ENCODE measurements at regions not wholly inside any gene's neighbourhood (a gene's known extent, or its start where the extent isn't known, plus 50 kb on each side); places are given as distances from the start of the nearest gene placed in this dataset.

- no peak for TF ChIP-seq CTCF (conservative IDR thresholded peaks at IDR 0.05)
- H3K27ac ChIP-seq, result no peak overlapping the region
These were observed 154.0 kb upstream of the ELAC2 start for GRCh38 chr17:13171790-13172189.

- H3K27ac ChIP-seq, result no peak overlapping the region
- TF ChIP-seq CTCF (conservative IDR thresholded peaks at IDR 0.05), result no peak
These were observed 144.5 kb upstream of the ELAC2 start for GRCh38 chr17:13162361-13162760.

- H3K27ac ChIP-seq, result no peak overlapping the region
- no peak for TF ChIP-seq CTCF (conservative IDR thresholded peaks at IDR 0.05)
These were observed 143.0 kb upstream of the ELAC2 start for GRCh38 chr17:13160790-13161189.

DNA sequence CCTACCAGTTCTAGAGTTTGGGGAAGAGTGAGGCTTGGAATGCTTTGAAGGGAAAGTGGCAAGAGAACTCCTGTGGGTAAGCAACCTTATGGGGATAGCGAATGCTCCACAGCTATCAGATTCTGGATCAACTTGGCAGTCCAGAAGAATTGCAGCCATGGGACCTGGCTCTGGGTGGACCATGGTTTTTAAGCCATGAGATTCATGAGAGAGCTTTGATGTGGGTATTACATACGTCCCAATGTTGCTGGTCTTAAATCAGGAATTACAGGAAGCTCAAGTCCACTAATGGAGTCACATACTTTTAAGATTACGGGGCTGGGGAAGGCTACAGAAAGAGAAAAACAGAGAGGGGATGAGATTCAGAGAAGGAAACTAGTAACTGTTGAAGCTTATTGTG, 142.5 kb upstream of the ELAC2 start:
- H3K27ac ChIP-seq, result no peak overlapping the region
- TF ChIP-seq CTCF (conservative IDR thresholded peaks at IDR 0.05), result no peak

GRCh38 chr17:13158494-13159240, 140.8 kb upstream of the ELAC2 start:
- H3K27ac ChIP-seq, result no peak overlapping the region
- no peak for TF ChIP-seq CTCF (conservative IDR thresholded peaks at IDR 0.05)

DNA sequence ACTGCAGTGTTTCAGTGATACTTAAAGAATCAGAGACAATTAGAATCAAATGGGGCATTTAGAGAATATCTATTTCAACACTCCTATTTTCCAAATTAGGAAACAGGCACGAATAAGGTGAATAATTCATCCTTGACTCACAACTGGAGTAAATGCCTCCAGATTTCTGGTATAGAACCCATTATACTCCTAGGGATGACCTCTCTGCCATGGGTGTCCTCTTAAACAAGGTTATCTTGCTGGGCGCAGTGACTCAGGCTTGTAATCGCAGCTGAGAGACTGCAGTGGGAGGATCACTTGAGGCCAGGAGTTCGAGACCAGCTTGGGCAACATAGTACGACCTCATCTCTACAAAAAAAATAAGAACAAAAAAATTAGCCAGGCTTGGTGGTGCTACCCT, 139.8 kb upstream of the ELAC2 start:
- no peak for TF ChIP-seq CTCF (conservative IDR thresholded peaks at IDR 0.05)

DNA sequence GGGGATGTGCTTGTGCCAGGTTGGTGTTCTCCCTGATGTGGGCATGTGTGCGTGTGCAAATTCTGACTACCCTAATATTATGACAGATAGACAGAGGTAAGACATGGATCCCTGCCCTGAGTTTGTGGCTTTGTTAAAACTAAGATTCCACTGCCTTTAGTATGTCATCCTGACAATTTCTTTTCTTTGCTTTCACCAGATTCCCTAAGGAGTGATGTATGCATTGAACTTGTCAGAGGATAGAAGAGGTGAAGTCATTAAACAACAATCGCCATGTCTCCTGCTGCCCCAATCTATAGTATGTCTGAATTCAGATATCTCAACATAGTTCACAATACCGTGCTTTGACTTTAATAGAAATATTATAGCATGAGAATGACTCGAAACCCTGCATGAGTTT, 137.1 kb upstream of the ELAC2 start:
- TF ChIP-seq CTCF (conservative IDR thresholded peaks at IDR 0.05), result no peak
- H3K27ac ChIP-seq, result no peak overlapping the region

More for the DNA sequence above, 139.8 kb upstream of the ELAC2 start:
- H3K27ac ChIP-seq, result no peak overlapping the region

Measured in VCaP (cell line).